ENCODE measurements at regions not wholly inside any gene's neighbourhood (a gene's known extent, or its start where the extent isn't known, plus 50 kb on each side); places are given as distances from the start of the nearest gene placed in this dataset.
"Not testable (repeated sequence)": the region's sequence is repeated elsewhere in the genome, so short reads cannot be mapped to it uniquely, and the experiment has no call there.

DNA sequence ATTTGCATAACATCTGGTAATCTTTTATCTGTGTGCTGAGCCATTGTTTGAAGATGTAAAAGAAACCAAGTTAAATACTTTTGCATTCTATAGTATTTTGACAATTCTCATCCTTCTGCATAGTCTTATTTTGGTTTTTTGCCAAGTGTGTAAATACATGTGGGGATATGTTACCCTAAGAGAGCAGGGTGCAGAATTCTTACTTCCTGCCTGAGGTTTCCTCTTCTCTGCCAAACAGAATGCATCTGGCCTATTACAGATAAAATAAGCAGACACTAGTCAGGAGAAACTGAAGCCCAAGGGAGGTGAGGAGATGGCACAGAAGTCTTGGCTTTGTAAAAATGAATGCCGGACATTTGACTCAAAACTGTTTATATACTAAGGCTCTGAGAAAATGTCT, 462.1 kb downstream of the TMEM38B start:
- ChIA-PET CTCF (no interaction called here), POLR2A (no interaction called here)
- Histone ChIP-seq H3K4me1 (ENCODE audit: control insufficient read depth in 2 of 2, insufficient read depth in 2 of 2, low read length in 2 of 2) (no peaks in the 10 kb centered on the region), H3K9me3 (ENCODE audit: control insufficient read depth in 2 of 3, low read length in 3 of 3) (no peaks in the 10 kb centered on the region), H3K36me3 (ENCODE audit: control insufficient read depth in 2 of 3, insufficient read depth in 3 of 3, low read length in 3 of 3) (no peaks in the 10 kb centered on the region), H3K27ac (ENCODE audit: low read depth, low read length) (no peak overlapping the region), H3K4me3 (ENCODE audit: low read length) (no peak overlapping the region), H3K27me3 (ENCODE audit: control insufficient read depth in 2 of 2, insufficient read depth in 2 of 2, low read length in 2 of 2) (no peaks in the 10 kb centered on the region)
- no peak for DNase-seq
- Mint-ChIP-seq H3K27ac (no peak overlapping the region), H3K36me3 (no peaks in the 10 kb centered on the region), H3K4me1 (no peaks in the 10 kb centered on the region), H3K4me3 (no peak overlapping the region), H3K9me3 (peaks cover 0 to 21% (median 7%) of the 10 kb centered on the region in 11 donors), H3K27me3 (no peaks in the 10 kb centered on the region)
- intact Hi-C loops (cut with micrococcal nuclease) = no loop called here
- no peak for ATAC-seq

DNA sequence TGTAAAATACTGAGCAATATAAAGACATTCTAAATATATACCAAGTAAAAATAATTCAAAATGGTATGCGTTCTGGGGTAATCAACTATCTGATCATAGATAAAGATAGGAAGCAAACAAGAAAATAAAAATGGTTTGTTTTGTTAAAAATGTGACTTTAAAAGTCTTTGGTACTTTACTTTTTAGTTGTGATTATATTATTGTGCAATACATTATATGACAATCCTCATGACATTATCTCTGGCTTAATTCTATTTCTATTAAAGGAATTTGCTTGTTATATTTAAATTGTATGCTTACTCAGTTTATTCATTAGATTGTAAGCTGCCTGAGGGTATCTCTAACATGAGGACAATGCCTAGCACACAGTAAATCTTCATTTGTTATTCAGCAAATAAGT, 477.9 kb downstream of the TMEM38B start:
- intact Hi-C loops (cut with micrococcal nuclease) = no loop called here
- Histone ChIP-seq H3K27me3 (ENCODE audit: control insufficient read depth in 2 of 2, insufficient read depth in 2 of 2, low read length in 2 of 2) (no peaks in the 10 kb centered on the region), H3K4me1 (ENCODE audit: control insufficient read depth in 2 of 2, insufficient read depth in 2 of 2, low read length in 2 of 2) (no peaks in the 10 kb centered on the region), H3K9me3 (ENCODE audit: control insufficient read depth in 2 of 3, low read length in 3 of 3) (no peaks in the 10 kb centered on the region), H3K27ac (ENCODE audit: low read depth, low read length) (no peak overlapping the region), H3K4me3 (ENCODE audit: low read length) (no peak overlapping the region), H3K36me3 (ENCODE audit: control insufficient read depth in 2 of 3, insufficient read depth in 3 of 3, low read length in 3 of 3) (no peaks in the 10 kb centered on the region)
- ATAC-seq = no peak
- POLR2A ChIA-PET = no interaction called here
- H3K36me3 Mint-ChIP-seq = no peaks in the 10 kb centered on the region
- CTCF ChIA-PET = no interaction called here
- H3K27ac Mint-ChIP-seq = no peak overlapping the region
- no peak for DNase-seq
- peaks cover 2 to 14% (median 7%) of the 10 kb centered on the region in 11 donors for H3K9me3 Mint-ChIP-seq
- no peaks in the 10 kb centered on the region for H3K27me3 Mint-ChIP-seq
- H3K4me3 Mint-ChIP-seq = no peak overlapping the region
- no peaks in the 10 kb centered on the region for H3K4me1 Mint-ChIP-seq

DNA sequence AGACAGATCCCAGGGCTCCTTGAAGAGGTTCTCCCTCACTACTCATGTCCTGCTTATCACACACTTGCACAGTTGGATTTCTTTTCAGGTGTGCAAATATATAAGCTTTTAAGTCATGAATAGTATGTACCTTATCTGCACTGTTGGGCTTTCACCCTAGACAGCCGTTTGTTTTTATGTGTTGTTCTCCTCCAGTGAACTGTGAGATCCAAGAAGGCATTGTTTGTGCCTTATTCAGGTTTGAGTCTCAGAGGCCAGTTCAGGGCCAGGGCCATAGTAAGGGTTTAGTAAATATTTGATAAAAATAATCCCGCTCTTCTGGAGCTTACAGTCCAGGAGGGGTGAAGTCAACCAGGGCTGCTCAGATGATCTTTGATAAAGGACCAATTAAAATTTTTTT, 480.0 kb downstream of the TMEM38B start:
- H3K36me3 ChIP-seq (ENCODE audit: control insufficient read depth in 2 of 3, insufficient read depth in 3 of 3, low read length in 3 of 3) = no peaks in the 10 kb centered on the region
- H3K27ac Mint-ChIP-seq = no peak overlapping the region
- H3K27me3 ChIP-seq (ENCODE audit: control insufficient read depth in 2 of 2, insufficient read depth in 2 of 2, low read length in 2 of 2) = no peaks in the 10 kb centered on the region
- H3K27me3 Mint-ChIP-seq = no peaks in the 10 kb centered on the region
- ATAC-seq (no peak), DNase-seq (no peak)
- ChIA-PET CTCF (no interaction called here), POLR2A (no interaction called here)
- no peaks in the 10 kb centered on the region for H3K36me3 Mint-ChIP-seq
- H3K4me3 Mint-ChIP-seq = no peak overlapping the region
- peaks cover 0 to 13% (median 5%) of the 10 kb centered on the region in 11 donors for H3K9me3 Mint-ChIP-seq
- intact Hi-C loops (cut with micrococcal nuclease) = no loop called here
- no peaks in the 10 kb centered on the region for H3K4me1 ChIP-seq (ENCODE audit: control insufficient read depth in 2 of 2, insufficient read depth in 2 of 2, low read length in 2 of 2)
- H3K27ac ChIP-seq (ENCODE audit: low read depth, low read length) = no peak overlapping the region
- no peaks in the 10 kb centered on the region for H3K4me1 Mint-ChIP-seq
- H3K4me3 ChIP-seq (ENCODE audit: low read length) = no peak overlapping the region
- H3K9me3 ChIP-seq (ENCODE audit: control insufficient read depth in 2 of 3, low read length in 3 of 3) = no peaks in the 10 kb centered on the region

DNA sequence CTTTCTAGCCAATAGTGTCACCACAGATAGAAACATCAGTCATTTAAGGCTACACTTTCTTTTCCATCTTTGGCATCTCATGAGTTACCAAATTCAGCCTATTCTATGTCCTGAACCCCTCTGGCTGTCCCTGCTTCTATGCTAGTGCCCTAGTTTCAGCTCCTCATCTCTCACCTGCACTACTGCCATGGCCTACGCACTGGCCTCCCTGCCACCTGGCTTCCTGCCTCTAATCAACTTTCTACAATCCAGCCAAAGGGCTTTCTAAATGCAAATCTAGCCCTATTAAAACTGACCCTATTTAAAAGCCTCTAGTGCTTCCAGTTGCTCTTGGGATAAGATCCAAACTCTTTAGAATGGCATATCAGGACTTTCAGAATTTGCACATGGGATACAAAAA, 482.9 kb downstream of the TMEM38B start:
- Histone ChIP-seq H3K4me1 (ENCODE audit: control insufficient read depth in 2 of 2, insufficient read depth in 2 of 2, low read length in 2 of 2) (no peaks in the 10 kb centered on the region), H3K27me3 (ENCODE audit: control insufficient read depth in 2 of 2, insufficient read depth in 2 of 2, low read length in 2 of 2) (no peaks in the 10 kb centered on the region), H3K36me3 (ENCODE audit: control insufficient read depth in 2 of 3, insufficient read depth in 3 of 3, low read length in 3 of 3) (no peaks in the 10 kb centered on the region), H3K4me3 (ENCODE audit: low read length) (no peak overlapping the region), H3K9me3 (ENCODE audit: control insufficient read depth in 2 of 3, low read length in 3 of 3) (no peaks in the 10 kb centered on the region), H3K27ac (ENCODE audit: low read depth, low read length) (no peak overlapping the region)
- Mint-ChIP-seq H3K27me3 (no peaks in the 10 kb centered on the region), H3K27ac (no peak overlapping the region), H3K36me3 (no peaks in the 10 kb centered on the region), H3K9me3 (peaks cover 0 to 14% (median 4%) of the 10 kb centered on the region in 11 donors), H3K4me3 (no peak overlapping the region), H3K4me1 (no peaks in the 10 kb centered on the region)
- ChIA-PET POLR2A (no interaction called here), CTCF (no interaction called here)
- DNase-seq (no peak), ATAC-seq (no peak)
- intact Hi-C loops (cut with micrococcal nuclease) = no loop called here

DNA sequence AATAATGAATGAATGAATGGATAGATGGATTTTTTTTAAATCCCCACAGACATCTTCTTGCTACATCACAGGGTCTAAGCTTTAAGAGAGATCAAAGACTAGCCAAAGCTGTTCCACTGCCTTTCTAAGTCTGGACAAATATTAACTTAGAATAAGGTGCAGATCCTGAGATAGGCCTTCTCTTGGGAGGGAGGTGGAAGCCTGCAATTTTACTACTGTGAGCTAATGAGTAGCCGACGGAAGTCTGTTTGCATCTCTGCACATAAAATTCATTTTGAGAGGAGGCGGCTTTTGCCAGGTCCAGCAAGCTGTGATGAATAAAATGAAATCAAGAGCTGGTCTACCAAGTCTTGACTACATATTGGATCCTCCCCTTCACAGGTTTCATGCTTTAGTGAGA, 484.9 kb downstream of the TMEM38B start:
- intact Hi-C loops (cut with micrococcal nuclease) = no loop called here
- no peaks in the 10 kb centered on the region for H3K36me3 Mint-ChIP-seq

DNA sequence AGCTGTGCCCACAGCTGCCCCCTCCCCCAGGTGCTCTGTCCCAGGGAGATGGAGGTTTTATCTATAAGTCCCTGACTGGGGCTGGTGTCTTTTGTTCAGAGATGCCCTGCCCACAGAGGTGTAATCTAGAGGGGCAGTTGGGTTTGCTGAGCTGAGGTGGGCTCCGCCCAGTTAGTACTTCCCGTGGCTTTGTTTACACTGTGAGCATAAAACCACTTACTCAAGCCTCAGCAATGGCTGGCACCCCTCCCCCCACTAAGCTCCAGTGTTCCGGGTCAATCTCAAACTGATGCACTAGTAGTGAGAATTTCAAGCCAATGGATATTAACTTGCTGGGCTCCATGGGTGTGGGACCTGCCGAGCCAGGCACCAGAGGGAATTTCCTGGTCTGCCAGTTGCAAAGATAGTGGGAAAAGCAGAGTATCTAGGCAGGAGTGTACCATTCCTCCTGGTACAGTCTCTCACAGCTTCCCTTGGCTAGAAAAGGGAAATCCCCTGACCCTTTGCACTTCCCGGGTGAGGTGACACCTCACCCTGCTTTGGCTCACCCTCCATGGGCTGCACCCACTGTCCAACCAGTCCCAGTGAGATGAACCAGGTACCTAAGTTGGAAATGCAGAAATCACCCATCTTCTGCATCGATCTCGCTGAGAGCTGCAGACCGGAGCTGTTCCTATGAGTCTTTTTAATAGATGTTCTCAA, 509.6 kb downstream of the TMEM38B start:
- H3K4me1 Mint-ChIP-seq; H3K4me3 ChIP-seq (ENCODE audit: low read length); H3K27ac Mint-ChIP-seq; intact Hi-C loops (cut with micrococcal nuclease); DNase-seq; CTCF ChIA-PET; H3K9me3 ChIP-seq (ENCODE audit: control insufficient read depth in 2 of 3, low read length in 3 of 3); H3K27me3 Mint-ChIP-seq; POLR2A ChIA-PET; H3K4me3 Mint-ChIP-seq; ATAC-seq; H3K36me3 ChIP-seq (ENCODE audit: control insufficient read depth in 2 of 3, insufficient read depth in 3 of 3, low read length in 3 of 3); H3K27me3 ChIP-seq (ENCODE audit: control insufficient read depth in 2 of 2, insufficient read depth in 2 of 2, low read length in 2 of 2); H3K27ac ChIP-seq (ENCODE audit: low read depth, low read length); H3K4me1 ChIP-seq (ENCODE audit: control insufficient read depth in 2 of 2, insufficient read depth in 2 of 2, low read length in 2 of 2): not testable (repeated sequence)
- peaks cover 15 to 61% (median 24%) of the 10 kb centered on the region in 11 donors for H3K9me3 Mint-ChIP-seq
- H3K36me3 Mint-ChIP-seq = peaks cover 0 to 18% (median 0%) of the 10 kb centered on the region in 5 donors

More for the DNA sequence above, 484.9 kb downstream of the TMEM38B start:
- ChIA-PET CTCF (no interaction called here), POLR2A (no interaction called here)
- Mint-ChIP-seq H3K27me3 (no peaks in the 10 kb centered on the region), H3K27ac (no peak overlapping the region), H3K4me1 (no peaks in the 10 kb centered on the region), H3K9me3 (peaks cover 0 to 14% (median 4%) of the 10 kb centered on the region in 11 donors), H3K4me3 (no peak overlapping the region)
- ATAC-seq (no peak), DNase-seq (no peak)
- H3K27ac ChIP-seq (ENCODE audit: low read depth, low read length) = no peak overlapping the region
- H3K36me3 ChIP-seq (ENCODE audit: control insufficient read depth in 2 of 3, insufficient read depth in 3 of 3, low read length in 3 of 3) = no peaks in the 10 kb centered on the region
- no peaks in the 10 kb centered on the region for H3K27me3 ChIP-seq (ENCODE audit: control insufficient read depth in 2 of 2, insufficient read depth in 2 of 2, low read length in 2 of 2)
- H3K4me1 ChIP-seq (ENCODE audit: control insufficient read depth in 2 of 2, insufficient read depth in 2 of 2, low read length in 2 of 2) = no peaks in the 10 kb centered on the region
- no peak overlapping the region for H3K4me3 ChIP-seq (ENCODE audit: low read length)
- H3K9me3 ChIP-seq (ENCODE audit: control insufficient read depth in 2 of 3, low read length in 3 of 3) = no peaks in the 10 kb centered on the region

DNA sequence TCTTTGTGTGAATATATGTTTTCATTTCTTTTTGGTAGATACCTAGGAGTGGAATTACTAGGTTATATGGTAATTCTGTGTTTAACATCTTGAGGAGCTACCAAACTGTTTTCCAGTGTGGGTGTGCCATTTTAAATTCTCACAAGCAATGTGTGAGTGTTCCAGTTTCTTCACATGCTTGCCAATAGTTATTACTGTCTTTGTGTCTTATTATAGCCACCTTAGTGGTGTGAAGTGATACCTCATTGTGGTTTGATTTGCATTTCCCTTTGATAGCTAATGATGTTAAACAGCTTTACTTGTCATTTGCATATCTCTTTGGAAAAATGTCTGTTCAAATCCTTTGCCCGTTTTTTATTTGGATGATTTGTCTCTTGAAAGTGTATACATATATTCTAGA, 513.0 kb downstream of the TMEM38B start:
- H3K27ac ChIP-seq (ENCODE audit: low read depth, low read length) = no peak overlapping the region
- intact Hi-C loops (cut with micrococcal nuclease) = no loop called here
- Mint-ChIP-seq H3K36me3 (peaks cover 0 to 8% (median 0%) of the 10 kb centered on the region in 5 donors), H3K4me3 (no peak overlapping the region), H3K4me1 (no peaks in the 10 kb centered on the region), H3K9me3 (peaks cover 7 to 34% (median 15%) of the 10 kb centered on the region in 11 donors), H3K27me3 (no peaks in the 10 kb centered on the region), H3K27ac (no peak overlapping the region)
- CTCF ChIA-PET = no interaction called here
- H3K4me3 ChIP-seq (ENCODE audit: low read length) = no peak overlapping the region
- peaks cover 0 to 5% (median 0%) of the 10 kb centered on the region in 3 experiments for H3K9me3 ChIP-seq (ENCODE audit: control insufficient read depth in 2 of 3, low read length in 3 of 3)
- ATAC-seq (no peak), DNase-seq (no peak)
- no peaks in the 10 kb centered on the region for H3K27me3 ChIP-seq (ENCODE audit: control insufficient read depth in 2 of 2, insufficient read depth in 2 of 2, low read length in 2 of 2)
- H3K4me1 ChIP-seq (ENCODE audit: control insufficient read depth in 2 of 2, insufficient read depth in 2 of 2, low read length in 2 of 2) = no peaks in the 10 kb centered on the region
- POLR2A ChIA-PET = no interaction called here
- no peaks in the 10 kb centered on the region for H3K36me3 ChIP-seq (ENCODE audit: control insufficient read depth in 2 of 3, insufficient read depth in 3 of 3, low read length in 3 of 3)

Data from naive thymus-derived CD4-positive, alpha-beta T cell (primary cell).